Astrocyte of the cerebellum (primary cell): ENCODE measurements at regions not wholly inside any gene's neighbourhood (a gene's known extent, or its start where the extent isn't known, plus 50 kb on each side); places are given as distances from the start of the nearest gene placed in this dataset.

ENCODE experiments used
- DNase-seq: peaks from one replicate; pipeline ENCODE4 v3.0.0-alpha.2; 2011; ENCODE audit warnings: low read depth
- H3K4me3 ChIP-seq: 2 replicates; pipeline ENCODE4 v1.5.1; 2011; ENCODE audit warnings: mild to moderate bottlenecking, low read depth, low read length, moderate library complexity
- CTCF ChIP-seq: IDR thresholded peaks from 2 replicates; pipeline ENCODE4 v1.5.1; 2012; ENCODE audit warnings: low read length, low read depth, moderate library complexity, mild to moderate bottlenecking; ENCODE audit errors: missing control alignments
- in situ Hi-C: cut with HindIII; loops from 2 replicates; pipeline ENCODE4 v1.10.0; 2017; ENCODE audit warnings: low sequenced_read_pairs

- DNase-seq, result no peak
- in situ Hi-C loops, result no loop called here
- TF ChIP-seq CTCF, result no peak
Observed at GRCh38 chr1:168887381-168887780, 158.4 kb upstream of the DPT start.

GRCh38 chr1:168888418-168888817 is 159.4 kb upstream of the DPT start:
- no peak overlapping the region for H3K4me3 ChIP-seq
- TF ChIP-seq CTCF, result no peak
- in situ Hi-C loops, result no loop called here
- no peak for DNase-seq

More at GRCh38 chr1:168887381-168887780, 158.4 kb upstream of the DPT start:
- no peak overlapping the region for H3K4me3 ChIP-seq

- H3K4me3 ChIP-seq, result no peak overlapping the region
- no peak for DNase-seq
- in situ Hi-C loops, result no loop called here
- TF ChIP-seq CTCF, result no peak
Observed at GRCh38 chr1:168892931-168893330, 163.9 kb upstream of the DPT start.

- TF ChIP-seq CTCF, result no peak
- in situ Hi-C loops, result no loop called here
- no peak overlapping the region for H3K4me3 ChIP-seq
- no peak for DNase-seq
Observed at GRCh38 chr1:168893359-168893801, 164.4 kb upstream of the DPT start.

- in situ Hi-C loops, result no loop called here
- no peak for TF ChIP-seq CTCF
- DNase-seq, result no peak
- H3K4me3 ChIP-seq, result no peak overlapping the region
Observed at GRCh38 chr1:168894397-168894903, 165.4 kb upstream of the DPT start.

GRCh38 chr1:168897249-168897648 is 168.2 kb upstream of the DPT start:
- no peak for DNase-seq
- in situ Hi-C loops, result no loop called here
- no peak for TF ChIP-seq CTCF
- H3K4me3 ChIP-seq, result no peak overlapping the region

GRCh38 chr1:168903237-168903830 is 174.3 kb upstream of the DPT start:
- no peak overlapping the region for H3K4me3 ChIP-seq
- in situ Hi-C loops, result no loop called here
- DNase-seq, result no peak
- TF ChIP-seq CTCF, result no peak
